Central memory CD8-positive, alpha-beta T cell (primary cell): ENCODE measurements at regions not wholly inside any gene's neighbourhood (a gene's known extent, or its start where the extent isn't known, plus 50 kb on each side); places are given as distances from the start of the nearest gene placed in this dataset.
A peak's percentile ranks its signal among the peaks of the same experiment; 100 is the strongest.

ENCODE experiments used
- ATAC-seq: fragments of 150-1000 bp; cut with Tn5 transposase; replicated peaks from 2 replicates; pipeline ENCODE4 v1.10.0; 2022; ENCODE audit warnings: mild to moderate bottlenecking, moderate FRiP score, moderate number of reproducible peaks; ENCODE audit not compliant: poor library complexity, severe bottlenecking; ENCODE audit errors: extremely low read depth
- DNase-seq, 2 donors: peaks; one replicate each; pipeline ENCODE4 v3.0.0; 2021; ENCODE audit warnings: low spot score in 2 of 2
- H3K27ac Mint-ChIP-seq: one replicate; pipeline ENCODE4 v1.8.0; 2022; ENCODE audit warnings: low read depth, mild to moderate bottlenecking, moderate library complexity, mixed read lengths
- H3K27me3 Mint-ChIP-seq: one replicate; pipeline ENCODE4 v1.8.0; 2022; ENCODE audit warnings: mixed read lengths
- H3K36me3 Mint-ChIP-seq: one replicate; pipeline ENCODE4 v1.8.0; 2022; ENCODE audit warnings: mild to moderate bottlenecking, moderate library complexity, mixed read lengths; ENCODE audit not compliant: insufficient read depth
- H3K4me1 Mint-ChIP-seq: one replicate; pipeline ENCODE4 v1.8.0; 2022; ENCODE audit warnings: mixed read lengths
- H3K4me3 Mint-ChIP-seq: one replicate; pipeline ENCODE4 v1.8.0; 2022; ENCODE audit warnings: mild to moderate bottlenecking, moderate library complexity, mixed read lengths
- H3K9me3 Mint-ChIP-seq: one replicate; pipeline ENCODE4 v1.8.0; 2022; ENCODE audit warnings: mixed read lengths

DNA sequence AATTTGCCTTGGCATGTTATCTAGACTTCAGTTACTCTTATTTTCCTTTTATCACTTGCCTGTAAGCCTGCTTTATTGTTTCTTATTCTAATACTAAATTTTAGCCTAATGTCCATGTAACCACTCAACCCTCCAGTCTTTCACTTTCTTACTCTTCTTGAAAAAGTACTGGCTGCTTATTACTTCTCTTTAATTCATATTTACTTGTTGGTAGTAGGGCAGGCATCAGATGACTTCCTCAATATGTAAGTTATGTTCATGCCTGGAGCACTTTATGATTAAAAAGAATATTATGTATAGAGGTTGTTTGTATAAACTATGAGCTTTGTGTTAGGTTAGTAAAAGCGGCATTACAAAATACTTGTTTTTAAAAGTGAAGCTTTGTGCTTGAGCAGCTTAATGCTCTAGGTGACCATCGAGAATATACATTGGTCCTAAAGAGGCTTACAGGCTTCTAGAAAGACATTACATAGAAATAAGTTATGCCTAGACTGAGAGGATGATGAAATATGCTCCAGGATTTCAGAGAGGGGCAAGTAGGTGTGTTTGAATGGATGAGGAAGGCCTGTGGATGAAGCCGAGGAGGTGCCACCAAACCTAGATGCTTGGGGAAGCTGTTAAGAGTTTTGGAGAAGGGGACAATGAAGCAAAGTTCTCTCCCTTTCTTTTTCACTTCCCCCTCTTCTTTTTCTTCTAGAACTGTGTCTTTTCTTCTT is 207.1 kb upstream of the HDAC9 start:
- DNase-seq (no peak), ATAC-seq (no peak)
- Mint-ChIP-seq H3K4me1 (peaks cover 42% of the 10 kb centered on the region), H3K9me3 (no peaks in the 10 kb centered on the region), H3K4me3 (no peak overlapping the region), H3K27ac (peak overlapping the region; percentile 36), H3K27me3 (no peaks in the 10 kb centered on the region), H3K36me3 (no peaks in the 10 kb centered on the region)

DNA sequence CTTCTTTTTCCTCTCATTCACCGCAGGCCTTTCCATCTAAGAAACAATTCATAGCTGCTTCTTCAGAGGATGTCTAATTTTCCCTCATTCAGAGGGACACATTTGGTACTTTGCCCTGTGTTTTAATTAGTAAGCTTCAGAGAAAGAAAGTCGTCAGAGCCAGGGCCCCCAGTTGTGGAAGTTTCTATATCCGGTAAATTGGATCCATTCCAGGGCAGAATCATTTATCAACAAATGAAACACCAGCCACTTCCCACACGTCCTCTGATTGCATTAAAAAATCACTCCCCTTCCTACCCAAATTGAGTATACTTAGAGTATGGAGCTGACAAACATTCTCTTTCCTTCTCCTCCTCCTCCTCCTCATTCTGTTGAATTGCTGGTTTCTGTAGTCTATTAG is 205.8 kb upstream of the HDAC9 start:
- ATAC-seq (no peak), DNase-seq (no peak)
- Mint-ChIP-seq H3K4me3 (peak overlapping the region; percentile 77), H3K27ac (peak overlapping the region; percentile 26), H3K27me3 (no peaks in the 10 kb centered on the region), H3K4me1 (peaks cover 51% of the 10 kb centered on the region), H3K36me3 (no peaks in the 10 kb centered on the region), H3K9me3 (no peaks in the 10 kb centered on the region)

DNA sequence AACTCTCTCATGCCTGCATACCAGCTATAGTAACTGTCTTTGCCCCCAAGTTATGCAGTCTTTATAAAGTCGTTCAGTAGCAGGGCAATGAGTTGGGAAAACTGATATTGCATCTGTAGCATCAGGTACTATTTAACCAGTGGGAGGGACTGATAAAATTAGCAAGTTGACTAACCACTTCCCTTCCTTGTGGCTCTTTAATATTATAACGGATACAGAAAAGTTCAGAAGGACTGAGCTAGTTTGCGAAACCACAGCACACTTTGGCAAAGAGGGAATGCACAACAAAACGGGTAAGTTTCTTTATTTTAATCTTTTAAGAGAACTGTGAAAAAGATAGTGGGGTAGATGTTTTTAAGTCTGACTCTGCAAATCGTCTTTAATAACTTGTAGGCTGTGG is 205.3 kb upstream of the HDAC9 start:
- peak overlapping the region; percentile 77 for H3K4me3 Mint-ChIP-seq
- H3K27ac Mint-ChIP-seq: peak overlapping the region; percentile 26
- peak; percentile 88 for ATAC-seq
- H3K27me3 Mint-ChIP-seq: no peaks in the 10 kb centered on the region
- no peaks in the 10 kb centered on the region for H3K9me3 Mint-ChIP-seq
- no peak for DNase-seq
- no peaks in the 10 kb centered on the region for H3K36me3 Mint-ChIP-seq
- peaks cover 55% of the 10 kb centered on the region for H3K4me1 Mint-ChIP-seq

DNA sequence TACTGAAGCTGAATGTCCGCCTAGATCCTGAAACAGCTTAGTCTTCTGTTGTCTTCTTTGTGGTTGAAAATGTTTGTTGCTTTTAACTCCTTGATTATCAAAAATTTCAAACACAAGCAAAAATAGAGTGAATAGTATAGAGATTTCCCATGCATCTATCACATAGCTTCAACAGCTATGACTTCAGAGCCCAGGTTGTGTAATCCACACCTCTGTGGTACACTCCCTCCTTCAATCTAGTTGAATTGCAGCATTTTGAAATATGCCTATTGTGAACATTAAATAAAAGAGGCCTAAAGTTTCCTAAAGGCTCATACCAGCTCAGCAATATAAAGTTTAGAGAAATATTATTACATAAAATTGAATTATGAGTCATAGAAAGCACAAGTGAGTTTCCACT is 204.7 kb upstream of the HDAC9 start:
- H3K9me3 Mint-ChIP-seq: no peaks in the 10 kb centered on the region
- H3K27ac Mint-ChIP-seq: peak overlapping the region; percentile 26
- H3K36me3 Mint-ChIP-seq: no peaks in the 10 kb centered on the region
- DNase-seq: no peak
- peaks cover 56% of the 10 kb centered on the region for H3K4me1 Mint-ChIP-seq
- H3K27me3 Mint-ChIP-seq: no peaks in the 10 kb centered on the region
- ATAC-seq: peak; percentile 22
- peak overlapping the region; percentile 77 for H3K4me3 Mint-ChIP-seq

DNA sequence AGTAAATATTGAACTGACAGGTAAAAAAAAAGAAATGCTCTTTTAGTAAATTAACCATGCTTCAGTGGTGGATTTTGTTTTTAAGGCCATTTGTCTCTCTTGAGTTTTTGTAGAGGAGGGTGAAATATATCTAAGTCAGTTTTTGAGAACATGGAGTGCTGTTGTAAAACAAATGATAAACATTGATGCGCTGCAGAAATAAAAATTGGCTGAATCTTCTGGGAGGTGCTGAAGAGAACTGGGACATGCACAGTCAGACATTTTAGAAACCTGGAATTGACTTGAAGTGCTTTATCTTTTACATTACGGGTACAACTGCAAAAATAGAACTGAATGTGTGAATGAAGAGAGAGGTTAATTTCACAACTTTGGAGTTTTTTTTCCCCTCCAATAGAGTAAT is 203.0 kb upstream of the HDAC9 start:
- ATAC-seq (no peak), DNase-seq (no peak)
- no peaks in the 10 kb centered on the region for H3K9me3 Mint-ChIP-seq
- no peak overlapping the region for H3K4me3 Mint-ChIP-seq
- peaks cover 50% of the 10 kb centered on the region for H3K4me1 Mint-ChIP-seq
- H3K27ac Mint-ChIP-seq: no peak overlapping the region
- no peaks in the 10 kb centered on the region for H3K36me3 Mint-ChIP-seq
- no peaks in the 10 kb centered on the region for H3K27me3 Mint-ChIP-seq

DNA sequence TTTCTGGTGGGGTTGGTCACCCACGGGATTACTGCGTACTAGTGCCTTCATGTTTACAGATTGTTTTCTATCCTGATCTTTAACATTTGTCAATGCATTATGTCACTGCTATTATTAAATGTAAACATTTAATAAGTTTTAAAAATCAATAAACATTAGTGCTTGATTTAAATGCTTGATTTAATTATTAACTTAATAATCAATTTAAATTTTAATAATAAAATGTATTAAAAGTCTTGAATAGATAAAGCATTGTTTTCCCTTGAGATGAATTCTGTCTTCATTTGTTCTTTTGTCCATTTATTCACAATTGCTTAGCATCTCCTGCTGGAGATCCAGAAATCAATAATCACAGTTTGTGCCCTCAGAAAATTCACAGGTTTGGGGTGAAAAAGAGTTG is 201.8 kb upstream of the HDAC9 start:
- Mint-ChIP-seq H3K27ac (no peak overlapping the region), H3K4me3 (no peak overlapping the region), H3K9me3 (no peaks in the 10 kb centered on the region), H3K27me3 (no peaks in the 10 kb centered on the region), H3K4me1 (peaks cover 43% of the 10 kb centered on the region), H3K36me3 (no peaks in the 10 kb centered on the region)
- ATAC-seq (no peak), DNase-seq (no peak)

DNA sequence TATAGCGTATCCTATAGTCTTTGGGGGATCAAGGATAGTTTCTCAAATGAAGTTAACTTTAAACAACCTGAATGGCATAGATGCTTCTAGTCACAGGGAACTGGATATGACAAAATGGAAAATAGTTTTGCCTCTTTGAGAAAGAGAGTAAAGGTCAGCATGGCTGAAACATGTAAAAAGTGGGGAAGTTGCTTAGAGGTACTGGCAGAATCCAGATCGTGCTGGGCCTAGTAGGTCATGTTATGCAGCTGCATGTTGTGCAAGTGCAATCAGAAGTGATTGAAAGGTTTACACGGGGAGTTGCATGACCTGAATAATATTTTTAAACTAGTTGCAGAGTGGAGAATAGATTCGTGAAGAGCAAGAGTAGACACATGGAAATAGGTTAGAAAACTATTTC is 201.1 kb upstream of the HDAC9 start:
- ATAC-seq (no peak), DNase-seq (no peak)
- Mint-ChIP-seq H3K27ac (peak overlapping the region; percentile 6), H3K27me3 (no peaks in the 10 kb centered on the region), H3K9me3 (no peaks in the 10 kb centered on the region), H3K4me1 (peaks cover 38% of the 10 kb centered on the region), H3K4me3 (no peak overlapping the region), H3K36me3 (no peaks in the 10 kb centered on the region)

DNA sequence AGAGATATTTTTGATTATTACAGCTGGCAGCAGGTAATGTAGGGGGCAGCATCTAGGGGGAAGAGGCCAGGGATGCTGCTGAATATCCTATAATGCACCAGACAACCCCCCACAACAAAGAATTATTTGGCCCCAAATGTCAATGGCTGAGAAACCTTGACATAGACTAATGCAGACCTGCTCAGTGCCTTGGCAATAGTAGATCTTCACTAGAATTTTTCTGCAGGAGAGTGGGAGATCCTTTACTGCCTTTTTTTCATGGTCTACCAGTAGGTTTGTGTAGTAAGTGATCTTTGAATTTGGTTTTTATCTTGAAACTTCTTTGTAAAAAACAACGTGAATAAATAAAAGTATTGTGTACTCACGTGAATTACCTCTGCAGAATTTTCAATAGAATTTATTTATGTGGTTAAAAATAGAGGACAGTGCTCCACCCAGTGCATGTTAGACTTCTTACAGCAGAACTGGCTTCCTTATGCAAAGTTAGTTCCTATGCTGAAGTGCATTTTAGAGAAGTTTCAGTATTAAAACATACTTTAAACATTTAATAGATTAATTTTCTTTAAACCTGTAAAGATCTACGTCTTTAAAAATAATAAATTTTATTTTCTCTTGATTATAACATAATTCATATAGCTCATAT is 199.6 kb upstream of the HDAC9 start:
- Mint-ChIP-seq H3K27ac (no peak overlapping the region), H3K4me3 (no peak overlapping the region), H3K27me3 (no peaks in the 10 kb centered on the region), H3K9me3 (no peaks in the 10 kb centered on the region), H3K36me3 (no peaks in the 10 kb centered on the region), H3K4me1 (peaks cover 23% of the 10 kb centered on the region)
- ATAC-seq: peak; percentile 40
- no peak for DNase-seq

DNA sequence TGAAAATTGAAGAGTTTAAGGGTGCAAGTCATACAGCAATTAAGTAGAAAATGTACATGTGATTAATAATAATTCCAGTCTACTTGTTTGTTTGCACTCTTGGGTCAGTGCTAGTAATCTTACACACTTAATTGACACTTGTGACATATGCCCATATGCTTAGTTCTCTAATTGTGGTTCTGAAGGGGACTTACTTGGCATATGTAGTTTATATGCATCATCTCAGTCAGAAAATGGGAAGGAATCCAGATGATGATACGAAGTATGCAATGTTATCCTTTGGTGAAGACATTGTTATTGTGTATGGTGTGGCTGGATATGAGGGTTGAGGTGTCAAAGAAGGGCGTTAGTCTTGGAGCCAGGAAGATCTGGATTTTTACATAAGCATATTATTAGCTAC is 193.5 kb upstream of the HDAC9 start:
- no peak for DNase-seq

DNA sequence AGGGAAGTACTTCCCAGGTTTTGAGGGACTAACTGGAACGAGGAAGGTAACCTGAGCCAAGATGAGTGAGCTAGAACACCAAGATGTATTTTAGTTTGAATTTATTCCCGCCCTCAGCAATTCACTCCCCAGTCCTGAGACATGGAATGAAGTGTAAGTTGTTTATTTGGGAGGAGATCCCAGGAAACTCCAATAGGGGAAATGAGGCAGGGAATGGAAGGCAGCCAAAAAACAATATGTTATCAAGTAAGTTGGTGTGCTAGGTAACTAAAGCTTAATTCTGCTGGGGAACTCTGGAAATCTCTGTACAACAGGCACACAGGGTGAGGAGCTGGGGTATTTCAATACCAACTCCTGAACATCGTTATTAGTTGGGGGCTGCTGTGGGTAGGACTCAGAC is 189.7 kb upstream of the HDAC9 start:
- H3K4me1 Mint-ChIP-seq: no peaks in the 10 kb centered on the region
- no peak for ATAC-seq
- no peak overlapping the region for H3K27ac Mint-ChIP-seq

More for the DNA sequence above, 193.5 kb upstream of the HDAC9 start:
- Mint-ChIP-seq H3K27ac (no peak overlapping the region), H3K36me3 (no peaks in the 10 kb centered on the region), H3K4me3 (no peak overlapping the region), H3K27me3 (no peaks in the 10 kb centered on the region), H3K9me3 (no peaks in the 10 kb centered on the region), H3K4me1 (no peaks in the 10 kb centered on the region)
- ATAC-seq: no peak

DNA sequence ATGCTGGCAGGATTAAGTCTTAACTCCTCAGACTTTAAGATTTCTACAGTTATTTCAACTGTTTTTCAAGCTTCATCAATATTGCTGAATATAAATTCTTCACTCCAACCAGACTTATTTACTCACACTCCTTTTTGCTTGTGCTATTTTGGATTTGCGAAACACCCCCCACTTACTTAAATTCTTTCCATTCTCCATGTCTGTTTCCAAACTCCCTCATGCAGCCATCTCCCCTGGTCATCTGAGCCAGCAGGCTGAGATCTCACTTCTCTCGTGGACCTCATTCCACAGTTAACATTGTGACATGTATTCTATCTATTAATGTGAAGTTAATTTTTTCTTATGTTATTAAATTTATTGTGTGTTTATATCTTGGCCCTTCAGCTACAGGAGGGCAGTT is 188.9 kb upstream of the HDAC9 start:
- no peak for DNase-seq
- Mint-ChIP-seq H3K27ac (no peak overlapping the region), H3K27me3 (no peaks in the 10 kb centered on the region), H3K9me3 (no peaks in the 10 kb centered on the region), H3K4me3 (no peak overlapping the region), H3K36me3 (no peaks in the 10 kb centered on the region), H3K4me1 (peaks cover 3% of the 10 kb centered on the region)
- no peak for ATAC-seq

More for the DNA sequence above, 189.7 kb upstream of the HDAC9 start:
- Mint-ChIP-seq H3K9me3 (no peaks in the 10 kb centered on the region), H3K4me3 (no peak overlapping the region), H3K36me3 (no peaks in the 10 kb centered on the region), H3K27me3 (no peaks in the 10 kb centered on the region)
- DNase-seq: no peak

DNA sequence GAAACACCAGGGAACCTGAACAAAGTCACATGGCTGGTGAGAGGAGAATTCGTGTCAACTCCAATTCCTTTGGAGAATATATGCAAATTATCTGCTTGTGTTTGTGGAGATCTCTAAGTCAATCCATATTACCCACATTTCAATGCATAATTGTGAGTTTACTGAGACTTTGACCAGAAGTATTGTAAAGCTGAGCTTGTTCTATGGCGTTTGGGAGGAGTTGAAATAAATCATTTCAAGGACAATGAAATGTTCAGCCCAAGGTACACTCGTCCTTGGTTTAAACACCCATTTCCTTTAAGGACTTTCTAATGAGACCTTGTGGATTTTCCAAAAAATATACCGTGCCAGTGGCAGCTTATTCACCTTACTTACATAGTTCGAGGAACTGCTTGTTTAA is 186.6 kb upstream of the HDAC9 start:
- no peak overlapping the region for H3K27ac Mint-ChIP-seq
- ATAC-seq: no peak
- H3K4me1 Mint-ChIP-seq: peaks cover 17% of the 10 kb centered on the region
- DNase-seq: no peak
- H3K36me3 Mint-ChIP-seq: no peaks in the 10 kb centered on the region
- no peaks in the 10 kb centered on the region for H3K9me3 Mint-ChIP-seq
- H3K4me3 Mint-ChIP-seq: no peak overlapping the region
- no peaks in the 10 kb centered on the region for H3K27me3 Mint-ChIP-seq

DNA sequence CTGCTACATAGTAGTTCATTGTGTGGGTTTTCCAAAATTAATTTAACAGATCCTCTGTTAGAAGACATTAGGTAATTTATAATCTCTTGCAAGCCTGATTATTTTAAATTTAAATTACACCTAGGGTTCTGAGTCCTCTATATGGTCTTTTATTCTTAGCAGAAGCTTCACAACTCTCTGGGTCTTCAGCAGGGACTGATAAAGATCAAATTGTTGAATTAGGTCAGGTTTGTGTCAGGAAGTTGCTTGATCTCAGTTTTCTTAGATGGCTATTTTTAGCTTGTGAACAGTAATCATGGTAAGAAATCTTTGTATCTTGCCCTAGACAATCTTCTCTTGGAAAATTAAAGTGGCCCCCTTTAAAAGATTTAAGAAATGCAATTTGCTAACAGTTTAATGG is 183.1 kb upstream of the HDAC9 start:
- ATAC-seq (no peak), DNase-seq (no peak)
- Mint-ChIP-seq H3K36me3 (no peaks in the 10 kb centered on the region), H3K4me3 (no peak overlapping the region), H3K27ac (peak overlapping the region; percentile 39), H3K4me1 (peaks cover 23% of the 10 kb centered on the region), H3K27me3 (no peaks in the 10 kb centered on the region), H3K9me3 (no peaks in the 10 kb centered on the region)
